ENCODE measurements at regions not wholly inside any gene's neighbourhood (a gene's known extent, or its start where the extent isn't known, plus 50 kb on each side); places are given as distances from the start of the nearest gene placed in this dataset.

DNA sequence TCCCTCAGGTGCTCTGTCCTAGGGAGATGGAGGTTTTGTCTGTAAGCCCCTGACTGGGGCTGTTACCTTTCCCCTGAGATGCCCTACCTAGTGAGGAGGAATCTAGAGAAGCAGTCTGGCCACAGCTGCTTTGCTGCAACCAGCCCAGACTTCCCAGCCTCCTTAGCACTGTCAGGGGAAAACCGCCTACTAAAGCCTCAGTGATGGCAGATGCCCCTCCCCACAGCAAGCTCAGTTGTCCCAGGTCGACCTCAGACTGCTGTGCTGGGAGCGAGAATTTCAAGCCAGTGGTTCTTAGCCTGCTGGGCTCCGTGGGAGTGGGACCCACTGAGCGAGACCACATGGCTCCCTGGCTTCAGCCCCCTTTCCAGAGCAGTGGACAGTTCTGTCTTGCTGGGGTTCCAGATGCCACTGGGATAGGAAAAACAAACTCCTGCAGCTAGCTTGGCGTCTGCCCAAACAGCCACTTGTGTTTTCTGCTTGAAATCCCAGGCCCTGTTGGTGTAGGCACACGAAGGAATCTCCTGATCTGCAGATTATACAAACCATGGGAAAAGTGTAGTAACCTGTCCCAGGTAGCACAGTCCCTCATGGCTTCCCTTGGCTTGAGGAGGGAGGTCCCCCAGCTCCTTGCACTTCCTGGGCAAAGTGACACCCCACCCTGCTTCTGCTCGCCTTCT is 146.4 kb upstream of the PROKR2 start:
- TF ChIP-seq, protein P1, sequence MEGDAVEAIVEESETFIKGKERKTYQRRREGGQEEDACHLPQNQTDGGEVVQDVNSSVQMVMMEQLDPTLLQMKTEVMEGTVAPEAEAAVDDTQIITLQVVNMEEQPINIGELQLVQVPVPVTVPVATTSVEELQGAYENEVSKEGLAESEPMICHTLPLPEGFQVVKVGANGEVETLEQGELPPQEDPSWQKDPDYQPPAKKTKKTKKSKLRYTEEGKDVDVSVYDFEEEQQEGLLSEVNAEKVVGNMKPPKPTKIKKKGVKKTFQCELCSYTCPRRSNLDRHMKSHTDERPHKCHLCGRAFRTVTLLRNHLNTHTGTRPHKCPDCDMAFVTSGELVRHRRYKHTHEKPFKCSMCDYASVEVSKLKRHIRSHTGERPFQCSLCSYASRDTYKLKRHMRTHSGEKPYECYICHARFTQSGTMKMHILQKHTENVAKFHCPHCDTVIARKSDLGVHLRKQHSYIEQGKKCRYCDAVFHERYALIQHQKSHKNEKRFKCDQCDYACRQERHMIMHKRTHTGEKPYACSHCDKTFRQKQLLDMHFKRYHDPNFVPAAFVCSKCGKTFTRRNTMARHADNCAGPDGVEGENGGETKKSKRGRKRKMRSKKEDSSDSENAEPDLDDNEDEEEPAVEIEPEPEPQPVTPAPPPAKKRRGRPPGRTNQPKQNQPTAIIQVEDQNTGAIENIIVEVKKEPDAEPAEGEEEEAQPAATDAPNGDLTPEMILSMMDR (IDR thresholded peaks at IDR 0.05): no peak
- TF ChIP-seq POLR2A (IDR thresholded peaks at IDR 0.05): no peak
